Fibroblast of lung (primary cell): ENCODE measurements at regions not wholly inside any gene's neighbourhood (a gene's known extent, or its start where the extent isn't known, plus 50 kb on each side); places are given as distances from the start of the nearest gene placed in this dataset.
"Not testable (repeated sequence)": the region's sequence is repeated elsewhere in the genome, so short reads cannot be mapped to it uniquely, and the experiment has no call there.

Experiments
- DNase-seq, 2 donors: peaks; one replicate each; pipeline versions ENCODE4 v3.0.0 to v3.0.0-alpha.2; 2010; ENCODE audit warnings: low read depth in 2 of 2
- H2AFZ ChIP-seq: 2 replicates; pipeline ENCODE4 v1.5.1; 2012; ENCODE audit warnings: low read length, control low read depth, inconsistent platforms
- H3K27ac ChIP-seq: 2 replicates; pipeline ENCODE4 v1.5.1; 2011; ENCODE audit warnings: low read length, control low read depth; ENCODE audit not compliant: insufficient read depth
- H3K27me3 ChIP-seq: 2 replicates; pipeline ENCODE4 v1.5.1; 2011; ENCODE audit warnings: mild to moderate bottlenecking, low read length; ENCODE audit not compliant: control insufficient read depth, insufficient read depth
- H3K36me3 ChIP-seq: 2 replicates; pipeline ENCODE4 v1.5.1; 2011; ENCODE audit warnings: low read length; ENCODE audit not compliant: control insufficient read depth, insufficient read depth
- H3K4me1 ChIP-seq: 2 replicates; pipeline ENCODE4 v1.5.1; 2011; ENCODE audit warnings: low read length; ENCODE audit not compliant: control insufficient read depth, insufficient read depth; ENCODE audit errors: extremely low read depth
- H3K4me2 ChIP-seq: 2 replicates; pipeline ENCODE4 v1.5.1; 2011; ENCODE audit warnings: low read length, control low read depth; ENCODE audit not compliant: insufficient read depth; ENCODE audit errors: extremely low read depth
- H3K4me3 ChIP-seq, 4 experiments: fragments of 200-600 bp in 1 of 4; sonication (generic) in 1 of 4; replicated peaks in 1 of 4; 2 replicates each; pipeline ENCODE4 v1.5.1; 2011 to 2016; ENCODE audit warnings: low read length in 4 of 4, low read depth in 3 of 4, mild to moderate bottlenecking in 3 of 4, control low read depth in 2 of 4, inconsistent platforms in 1 of 4, mixed read lengths in 1 of 4; ENCODE audit not compliant: insufficient read depth in 1 of 4; ENCODE audit errors: control extremely low read depth in 1 of 4
- H3K79me2 ChIP-seq: 2 replicates; pipeline ENCODE4 v1.5.1; 2012; ENCODE audit warnings: mild to moderate bottlenecking, low read length, inconsistent platforms; ENCODE audit not compliant: control insufficient read depth, insufficient read depth
- H3K9ac ChIP-seq: 2 replicates; pipeline ENCODE4 v1.5.1; 2011; ENCODE audit warnings: mild to moderate bottlenecking, low read length, control low read depth; ENCODE audit not compliant: insufficient read depth
- H3K9me3 ChIP-seq: 2 replicates; pipeline ENCODE4 v1.5.1; 2012; ENCODE audit warnings: low read depth, low read length; ENCODE audit not compliant: control insufficient read depth, insufficient read depth
- H4K20me1 ChIP-seq: 2 replicates; pipeline ENCODE4 v1.5.1; 2011; ENCODE audit warnings: low read length; ENCODE audit not compliant: control insufficient read depth, insufficient read depth; ENCODE audit errors: extremely low read depth
- CTCF ChIP-seq, 2 donors: IDR thresholded peaks in 1 of 2; conservative IDR thresholded peaks in 1 of 2; 1 replicate in 1 of 2; 2 replicates in 1 of 2; pipeline ENCODE4 v1.5.1; 2011 to 2012; ENCODE audit warnings: low read length in 2 of 2, control low read depth in 1 of 2, inconsistent platforms in 1 of 2, low read depth in 1 of 2, mild to moderate bottlenecking in 1 of 2
- EZH2 ChIP-seq: IDR thresholded peaks from 2 replicates; pipeline ENCODE4 v1.5.1; 2012; ENCODE audit warnings: low read length, control low read depth, mild to moderate bottlenecking; ENCODE audit errors: missing control alignments

GRCh38 chr22:22178992-22179391 lies 65.6 kb upstream of the VPREB1 start:
- H3K27me3 ChIP-seq, result peaks cover 6% of the 10 kb centered on the region
- DNase-seq, result no peak
- H3K79me2 ChIP-seq, result no peaks in the 10 kb centered on the region
- H3K4me2 ChIP-seq, result no peak overlapping the region
- TF ChIP-seq CTCF (conservative IDR thresholded peaks at IDR 0.05 in 1 of 2, IDR thresholded peaks at IDR 0.05 in 1 of 2; ENCODE audit: low read depth in 1 of 2, low read length in 2 of 2) (no peak), EZH2 (no peak)
- no peak overlapping the region for H3K4me3 ChIP-seq
- no peak overlapping the region for H2AFZ ChIP-seq
- H3K27ac ChIP-seq, result no peak overlapping the region
- no peaks in the 10 kb centered on the region for H4K20me1 ChIP-seq
- H3K9ac ChIP-seq, result no peak overlapping the region
- H3K9me3 ChIP-seq, result no peaks in the 10 kb centered on the region
- no peaks in the 10 kb centered on the region for H3K4me1 ChIP-seq
- no peaks in the 10 kb centered on the region for H3K36me3 ChIP-seq

GRCh38 chr22:22178355-22178965 lies 66.1 kb upstream of the VPREB1 start:
- H3K27ac ChIP-seq, result no peak overlapping the region
- H3K79me2 ChIP-seq, result no peaks in the 10 kb centered on the region
- H3K9me3 ChIP-seq, result no peaks in the 10 kb centered on the region
- peaks cover 3% of the 10 kb centered on the region for H3K27me3 ChIP-seq
- H3K9ac ChIP-seq, result no peak overlapping the region
- H4K20me1 ChIP-seq, result no peaks in the 10 kb centered on the region
- DNase-seq, result no peak
- no peak overlapping the region for H3K4me2 ChIP-seq
- H3K4me1 ChIP-seq, result no peaks in the 10 kb centered on the region
- no peak overlapping the region for H3K4me3 ChIP-seq
- TF ChIP-seq CTCF (conservative IDR thresholded peaks at IDR 0.05 in 1 of 2, IDR thresholded peaks at IDR 0.05 in 1 of 2; ENCODE audit: low read depth in 1 of 2, low read length in 2 of 2) (no peak), EZH2 (no peak)
- no peak overlapping the region for H2AFZ ChIP-seq
- H3K36me3 ChIP-seq, result no peaks in the 10 kb centered on the region

- TF ChIP-seq CTCF (conservative IDR thresholded peaks at IDR 0.05 in 1 of 2, IDR thresholded peaks at IDR 0.05 in 1 of 2; ENCODE audit: low read depth in 1 of 2, low read length in 2 of 2) (no peak), EZH2 (no peak)
- Histone ChIP-seq H4K20me1 (no peaks in the 10 kb centered on the region), H3K4me2 (no peak overlapping the region), H3K79me2 (no peaks in the 10 kb centered on the region), H3K27ac (no peak overlapping the region), H3K4me3 (no peak overlapping the region), H3K36me3 (no peaks in the 10 kb centered on the region), H3K9ac (no peak overlapping the region), H3K9me3 (no peaks in the 10 kb centered on the region), H3K27me3 (peaks cover 3% of the 10 kb centered on the region), H3K4me1 (no peaks in the 10 kb centered on the region), H2AFZ (no peak overlapping the region)
- no peak for DNase-seq
Observed at GRCh38 chr22:22176929-22177616, 67.5 kb upstream of the VPREB1 start.

- not testable (repeated sequence) for H3K27me3 ChIP-seq, H4K20me1 ChIP-seq, H2AFZ ChIP-seq, H3K9ac ChIP-seq, H3K79me2 ChIP-seq, H3K9me3 ChIP-seq, H3K27ac ChIP-seq, DNase-seq, H3K36me3 ChIP-seq, H3K4me1 ChIP-seq, H3K4me3 ChIP-seq, H3K4me2 ChIP-seq
Observed at GRCh38 chr22:22172896-22173628, 71.5 kb upstream of the VPREB1 start.
